HG02840 (cell line): ENCODE measurements at regions not wholly inside any gene's neighbourhood (a gene's known extent, or its start where the extent isn't known, plus 50 kb on each side); places are given as distances from the start of the nearest gene placed in this dataset.

Experiments used
- ATAC-seq: cut with Tn5 transposase; IDR thresholded peaks from one replicate; pipeline ENCODE4 v1.9.1; 2021; ENCODE audit warnings: mild to moderate bottlenecking, moderate library complexity, moderate number of reproducible peaks; ENCODE audit not compliant: unreplicated experiment, low FRiP score

DNA sequence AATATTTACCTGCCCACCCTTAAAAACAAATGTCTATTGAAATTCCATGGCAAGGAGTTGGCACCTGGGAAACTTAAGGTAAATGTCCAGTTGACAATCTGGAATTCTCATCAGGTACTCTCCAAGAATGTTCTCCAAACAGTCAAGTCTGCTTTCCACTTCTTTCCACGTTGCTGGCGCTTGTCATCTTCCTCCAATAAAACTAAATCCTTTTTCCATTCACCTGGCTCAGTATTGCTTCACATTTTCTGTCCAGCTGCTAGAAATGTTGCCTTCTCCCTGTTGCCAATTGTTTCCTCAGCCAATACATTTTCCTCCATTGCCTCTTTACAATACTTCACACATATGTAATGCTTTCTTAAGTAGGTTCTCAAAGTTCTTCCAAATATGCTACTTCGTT is 1288.1 kb upstream of the MAP3K7 start:
- no peak for ATAC-seq

DNA sequence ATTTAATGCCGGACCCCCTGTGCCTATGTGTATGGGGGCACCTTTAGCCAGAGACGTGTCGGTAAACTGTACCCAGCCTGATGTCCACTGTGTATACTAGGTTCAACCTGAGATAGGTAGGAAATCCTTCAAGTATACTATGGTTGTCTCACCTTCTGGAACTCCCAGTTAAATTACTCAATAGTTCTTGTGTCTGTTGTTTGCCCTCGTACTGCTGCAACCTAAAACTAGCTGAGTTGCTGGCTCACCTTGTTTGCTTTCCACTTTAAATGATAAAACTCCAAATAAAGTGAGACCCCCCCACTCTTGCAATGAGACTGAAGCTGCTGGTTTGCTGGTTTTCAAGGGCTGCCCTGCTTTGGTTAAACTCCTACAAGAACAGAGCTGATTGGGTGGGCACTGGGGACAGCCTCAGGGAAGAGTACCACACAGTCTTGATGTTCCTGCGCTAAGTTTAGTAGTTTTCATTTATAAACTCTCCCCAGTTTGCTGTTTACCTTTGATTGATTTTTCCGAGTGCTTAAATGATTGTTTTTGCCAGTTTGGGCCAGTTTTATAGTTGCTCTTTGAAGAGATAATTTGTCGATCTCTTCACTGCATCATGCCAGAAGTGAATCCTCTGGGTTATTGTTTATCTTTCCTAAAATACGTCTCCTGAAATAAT is 1281.8 kb upstream of the MAP3K7 start:
- ATAC-seq = no peak

DNA sequence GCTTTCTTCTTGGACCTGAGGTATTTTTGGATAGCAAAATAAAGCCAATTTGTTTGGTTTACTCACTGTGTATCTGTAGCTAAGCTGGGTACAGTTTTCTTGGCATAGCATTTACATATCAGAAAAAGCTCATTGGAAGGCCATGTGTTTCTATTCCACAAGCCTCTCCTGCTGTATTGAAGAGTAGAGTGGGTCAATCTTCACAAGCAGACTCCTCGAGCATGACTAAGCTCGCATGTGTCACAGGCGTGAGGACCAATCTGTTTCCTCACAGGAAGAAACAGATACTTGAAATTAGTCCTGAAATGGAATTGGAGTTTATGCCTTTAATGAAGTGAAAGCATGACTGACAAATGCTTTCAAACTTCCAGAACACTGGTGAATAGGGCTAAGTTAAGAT is 1279.0 kb upstream of the MAP3K7 start:
- no peak for ATAC-seq

DNA sequence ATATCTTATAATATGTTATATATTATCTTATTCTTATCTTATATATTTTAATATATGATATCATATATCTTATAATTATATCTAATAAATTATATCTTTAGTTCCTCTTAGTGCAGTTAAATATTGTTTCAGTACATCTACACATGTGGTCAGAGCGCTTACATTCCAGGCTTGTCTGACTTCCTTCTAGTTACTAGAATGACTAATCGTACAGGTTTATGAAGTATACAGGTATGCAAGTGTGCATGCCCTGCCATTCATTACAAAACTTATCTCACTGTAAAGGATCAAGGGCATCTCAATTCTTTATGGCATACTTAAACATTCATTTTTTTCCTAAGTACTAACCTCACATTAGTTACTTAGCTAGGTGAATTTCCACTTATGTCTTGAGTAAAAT is 1278.0 kb upstream of the MAP3K7 start:
- ATAC-seq = no peak

DNA sequence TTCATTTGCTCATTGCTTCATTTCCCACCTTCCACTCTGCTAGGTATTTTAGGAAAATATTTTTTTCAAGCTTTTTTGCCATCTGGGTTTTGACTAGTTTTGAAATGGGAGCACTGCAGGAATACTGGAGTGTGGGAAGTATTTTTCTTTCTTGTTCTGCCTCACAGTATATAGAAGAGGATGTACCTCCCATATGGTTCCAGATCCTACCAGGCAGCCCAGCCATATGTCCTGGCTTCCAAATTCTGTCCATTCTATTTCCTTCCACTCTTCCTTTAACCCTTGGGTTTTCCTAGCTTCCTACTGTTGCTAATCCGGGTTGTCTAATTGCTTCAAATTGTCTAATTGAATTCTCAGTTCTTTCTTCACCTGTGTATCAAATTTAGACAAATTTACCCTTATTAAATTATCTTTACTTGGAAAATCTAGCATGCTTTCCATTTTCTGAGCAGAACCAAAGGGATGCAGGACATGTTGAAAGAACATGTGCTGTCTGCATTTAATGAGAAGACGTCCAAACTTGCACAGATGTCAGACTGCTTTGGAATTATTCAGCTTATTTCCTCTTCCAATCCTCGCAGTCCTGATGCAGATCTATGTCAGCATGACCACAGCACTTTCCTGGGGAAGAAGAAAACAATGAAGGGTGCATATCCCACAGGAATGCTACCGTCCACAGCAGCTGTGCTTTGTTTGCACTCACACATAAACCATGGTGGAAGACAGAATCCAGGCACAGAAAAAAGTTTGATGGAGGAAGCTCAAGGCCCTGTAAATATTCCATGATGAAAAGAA is 1273.9 kb upstream of the MAP3K7 start:
- no peak for ATAC-seq

DNA sequence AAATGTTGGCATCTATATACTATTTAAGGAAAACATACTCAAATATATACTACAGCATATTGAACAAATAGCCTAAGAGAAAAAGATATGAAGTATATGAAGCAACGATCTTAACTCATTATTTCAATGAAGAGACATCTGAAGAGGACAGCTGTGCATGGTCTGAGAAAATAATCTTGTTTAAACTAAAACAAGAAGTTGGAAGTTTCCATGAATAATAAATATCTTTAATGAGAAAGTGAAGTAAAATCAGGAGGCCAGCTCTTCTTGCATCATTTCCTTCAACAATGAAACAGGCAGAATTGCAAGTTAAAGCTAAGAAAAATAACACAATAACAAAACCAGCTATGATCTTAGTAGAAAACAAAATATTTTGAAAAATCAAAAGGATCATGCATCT is 1265.4 kb upstream of the MAP3K7 start:
- no peak for ATAC-seq

DNA sequence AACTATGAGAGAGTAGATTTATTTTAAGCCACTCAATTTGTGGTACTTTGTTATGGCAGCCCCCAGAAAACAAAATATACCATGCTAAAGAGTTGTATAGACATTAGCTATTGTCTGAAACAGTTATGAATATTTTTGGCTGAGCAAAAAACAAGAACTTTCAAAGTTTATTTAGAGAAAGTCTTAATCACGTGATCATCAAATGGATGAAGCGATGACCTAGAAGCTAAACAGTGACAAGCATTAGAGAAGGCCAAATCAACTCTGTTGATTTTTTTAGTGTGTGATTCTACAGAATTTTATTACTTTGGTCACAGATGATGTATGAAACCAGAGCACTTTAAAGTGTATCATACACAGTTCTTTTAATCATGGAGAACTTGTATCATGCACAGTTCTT is 1247.9 kb upstream of the MAP3K7 start:
- ATAC-seq = no peak

DNA sequence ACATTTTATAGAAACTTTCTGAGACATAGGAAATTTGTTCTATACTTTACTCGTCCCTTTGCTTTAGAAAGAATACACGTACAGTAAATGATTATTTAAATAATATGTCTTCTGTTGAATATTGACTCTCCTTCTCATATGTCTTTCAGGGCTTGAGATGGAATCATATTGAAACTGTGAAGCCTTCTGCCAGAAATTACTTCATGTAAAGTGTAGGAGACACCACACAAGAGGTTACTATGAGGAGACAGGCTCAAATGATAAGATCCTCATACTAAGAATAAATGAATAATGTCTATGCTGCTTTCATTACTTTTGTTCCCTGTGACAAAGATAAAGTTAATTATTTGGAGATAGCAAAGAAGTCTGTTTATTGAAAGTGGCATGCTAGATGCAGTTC is 1240.3 kb upstream of the MAP3K7 start:
- ATAC-seq = no peak

DNA sequence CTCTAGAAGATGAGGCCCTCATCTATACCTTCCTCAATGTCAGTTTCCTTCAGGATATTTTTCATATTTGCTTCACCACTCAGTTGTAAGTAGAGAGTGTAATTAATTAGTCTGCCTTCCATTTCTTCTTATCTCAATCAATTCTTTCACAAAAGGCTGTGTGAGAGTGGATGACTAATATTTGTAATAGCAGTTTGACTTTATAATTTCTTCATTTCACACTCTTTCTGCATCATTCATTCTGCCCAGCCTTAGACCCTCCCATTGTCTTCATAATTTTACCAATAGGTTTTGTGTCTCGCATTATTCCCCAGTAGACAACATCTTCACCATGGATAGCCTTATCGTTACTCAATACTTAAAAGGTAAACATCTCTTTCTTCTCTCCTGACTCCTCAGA is 1239.3 kb upstream of the MAP3K7 start:
- no peak for ATAC-seq

DNA sequence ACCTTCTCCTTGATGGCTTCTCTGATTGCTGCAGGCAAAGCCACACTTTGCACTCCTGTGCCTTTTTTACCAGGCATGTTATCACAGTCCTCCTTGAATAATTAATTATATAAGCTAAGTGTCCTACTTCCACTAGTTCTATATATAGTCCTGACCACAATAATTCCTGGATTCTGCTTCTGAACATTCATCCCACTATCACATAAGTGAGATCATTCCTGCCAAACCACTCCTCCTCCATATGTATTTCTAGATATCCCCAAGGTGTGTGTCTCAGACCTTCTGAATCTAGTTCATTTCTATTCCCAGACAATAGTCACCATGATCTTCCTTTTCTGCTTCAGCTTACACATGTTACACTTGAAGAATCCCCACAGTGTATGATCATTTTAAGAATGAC is 1237.5 kb upstream of the MAP3K7 start:
- no peak for ATAC-seq

DNA sequence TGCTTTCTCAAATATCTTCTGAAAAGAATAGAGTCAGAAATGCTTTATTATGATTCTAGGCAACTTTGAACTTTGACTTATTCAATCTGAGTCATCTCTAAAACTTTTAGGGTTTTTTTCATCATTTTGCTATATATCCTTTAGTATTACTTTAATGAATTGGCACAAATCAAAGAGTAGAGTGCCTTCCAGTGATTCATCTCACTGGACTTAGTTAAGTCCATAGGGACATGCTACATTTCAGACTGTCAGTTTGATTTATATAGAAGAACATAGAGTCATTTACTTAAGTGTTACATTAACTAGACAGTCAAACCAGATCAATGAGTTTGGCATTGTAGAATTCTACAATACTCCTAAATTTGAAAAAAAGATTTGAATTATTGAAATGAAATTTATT is 1235.7 kb upstream of the MAP3K7 start:
- ATAC-seq = no peak

DNA sequence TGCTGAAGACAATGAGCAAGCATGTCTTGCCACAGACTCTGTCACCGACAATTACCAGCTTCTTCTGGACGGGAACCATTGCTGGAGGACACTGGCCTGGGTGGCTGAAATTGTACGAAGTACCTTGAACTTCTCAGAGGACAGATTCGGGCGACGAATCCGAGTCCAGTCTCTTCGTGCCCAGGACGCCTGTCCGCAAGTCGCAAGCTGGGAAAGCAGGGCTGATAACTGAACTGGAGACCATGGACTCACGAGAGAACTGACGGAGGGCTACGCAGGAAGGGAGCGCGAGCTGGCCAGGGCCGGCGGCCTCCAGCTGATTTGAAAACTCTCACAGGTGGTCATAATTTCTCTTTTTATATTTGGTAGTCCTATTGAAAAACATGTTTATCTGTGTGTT is 1229.5 kb upstream of the MAP3K7 start:
- no peak for ATAC-seq

DNA sequence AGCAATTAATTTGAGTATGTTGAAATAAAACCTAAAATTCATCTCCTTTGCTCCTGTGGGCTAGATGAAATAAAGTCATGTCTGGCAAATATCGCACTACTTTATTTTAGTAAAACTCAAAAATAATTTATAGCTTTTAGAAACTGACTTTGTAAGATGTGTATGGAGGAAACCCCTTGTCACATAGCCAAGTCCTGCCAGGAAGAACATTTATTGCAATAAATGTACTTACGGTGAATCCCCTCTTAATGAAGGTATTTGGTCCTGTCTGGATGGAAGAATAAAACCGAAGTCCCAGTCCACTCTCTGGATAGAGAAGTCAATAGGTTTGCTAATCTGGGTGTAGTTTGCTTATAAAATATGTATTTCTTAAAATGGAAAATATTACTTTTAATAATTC is 1226.8 kb upstream of the MAP3K7 start:
- no peak for ATAC-seq

DNA sequence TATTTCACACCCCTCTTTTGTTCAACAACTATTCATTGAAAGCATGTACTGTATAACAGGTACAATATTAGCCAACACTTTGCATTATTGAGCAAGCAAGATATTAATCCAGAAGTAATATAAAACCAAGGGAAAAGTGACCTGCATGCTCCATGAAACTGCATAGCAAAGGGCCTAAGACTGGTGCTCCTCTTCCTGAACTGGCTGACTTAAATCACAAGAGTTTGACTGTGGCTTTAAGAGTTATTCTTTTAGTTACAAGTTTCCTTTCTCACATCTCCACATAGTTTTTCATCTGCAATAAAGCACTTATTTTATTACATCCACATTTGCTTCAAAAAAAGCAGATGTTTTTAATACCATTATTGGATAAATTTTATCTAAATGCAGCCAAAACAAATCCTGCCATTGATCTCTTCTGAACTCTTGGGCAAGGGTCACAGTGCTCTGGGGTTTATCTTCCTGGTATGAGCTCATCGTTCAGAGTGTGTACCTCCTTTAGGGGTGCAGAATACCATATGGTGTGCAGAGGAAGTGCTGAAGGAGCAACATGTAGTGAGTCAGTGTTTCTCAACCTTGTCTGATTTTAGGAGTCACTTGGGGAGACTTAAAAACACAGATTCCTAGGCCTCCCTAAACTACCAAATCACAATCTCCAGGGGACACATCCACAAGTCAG is 1225.9 kb upstream of the MAP3K7 start:
- no peak for ATAC-seq

DNA sequence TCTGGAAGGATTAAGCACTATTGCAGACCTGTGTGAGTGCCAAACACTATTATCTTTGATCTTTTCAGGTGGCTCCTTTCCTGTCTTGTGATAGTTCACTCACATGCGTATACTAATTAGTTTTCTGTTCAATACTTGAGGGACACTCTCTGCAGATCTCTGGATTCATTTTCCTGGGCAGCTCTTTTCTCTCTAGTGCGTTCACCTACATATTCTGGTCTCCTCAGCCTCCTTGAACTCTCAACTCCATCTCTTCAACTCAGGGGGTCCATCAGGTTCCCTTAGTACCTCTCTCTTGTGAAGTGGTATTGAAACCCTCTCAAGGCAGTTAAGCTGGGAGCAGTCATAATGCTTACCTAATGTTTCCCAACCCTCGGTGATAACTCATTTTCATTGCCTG is 1218.1 kb upstream of the MAP3K7 start:
- no peak for ATAC-seq

DNA sequence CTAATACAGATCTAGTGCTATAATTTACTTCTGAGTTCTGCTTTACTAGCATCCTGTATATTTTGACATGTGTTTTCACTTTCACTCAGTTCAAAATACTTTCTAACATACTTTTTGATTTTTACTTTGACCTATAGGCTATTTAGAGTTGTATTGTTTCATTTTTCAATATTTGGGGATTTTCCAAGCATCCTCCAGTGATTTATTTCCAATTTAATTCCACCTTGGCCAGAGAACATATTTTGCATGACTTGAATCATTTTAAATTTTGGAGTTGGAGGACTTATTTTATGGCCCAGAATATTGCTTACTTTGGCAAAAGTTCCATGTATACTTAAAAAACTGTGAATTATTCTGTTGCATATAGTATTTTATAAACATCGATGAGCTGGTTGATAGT is 1215.6 kb upstream of the MAP3K7 start:
- no peak for ATAC-seq

DNA sequence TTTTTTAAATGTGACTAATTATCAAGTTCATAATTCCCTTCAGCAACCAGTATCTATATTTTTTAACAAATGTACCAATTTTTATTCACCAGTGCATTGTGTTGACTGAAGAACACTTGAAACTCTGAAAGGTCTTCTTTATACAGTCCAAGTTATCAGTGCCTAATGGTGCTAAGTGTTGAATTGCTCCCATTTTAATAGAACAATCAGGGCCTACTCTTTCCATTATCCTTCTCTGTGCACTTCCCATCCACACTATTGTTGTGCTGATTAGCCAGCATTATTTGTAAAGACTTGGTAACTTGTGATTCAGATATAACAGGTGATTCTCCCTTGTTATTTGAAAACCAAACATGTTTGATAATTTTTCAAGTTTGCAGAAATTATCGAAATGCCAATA is 1209.7 kb upstream of the MAP3K7 start:
- no peak for ATAC-seq

DNA sequence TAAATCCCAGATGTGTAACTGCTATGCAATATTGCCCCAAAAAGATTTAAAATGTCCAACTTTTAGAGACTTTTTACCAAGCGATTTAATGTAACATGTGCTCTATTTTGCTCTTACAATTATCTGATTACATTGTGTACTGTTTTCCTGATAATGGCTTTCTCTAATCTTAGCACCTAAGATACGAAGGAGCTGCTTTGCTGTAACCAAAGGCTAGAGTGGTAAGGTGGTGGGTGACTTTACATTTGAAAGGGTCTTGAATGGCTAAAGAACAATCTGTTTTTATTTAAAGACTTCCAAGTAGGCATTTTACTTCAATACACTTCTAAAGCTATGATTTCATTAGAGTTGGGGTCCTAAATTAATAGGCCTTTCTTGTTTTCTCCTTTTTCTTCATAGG is 1201.6 kb upstream of the MAP3K7 start:
- no peak for ATAC-seq

DNA sequence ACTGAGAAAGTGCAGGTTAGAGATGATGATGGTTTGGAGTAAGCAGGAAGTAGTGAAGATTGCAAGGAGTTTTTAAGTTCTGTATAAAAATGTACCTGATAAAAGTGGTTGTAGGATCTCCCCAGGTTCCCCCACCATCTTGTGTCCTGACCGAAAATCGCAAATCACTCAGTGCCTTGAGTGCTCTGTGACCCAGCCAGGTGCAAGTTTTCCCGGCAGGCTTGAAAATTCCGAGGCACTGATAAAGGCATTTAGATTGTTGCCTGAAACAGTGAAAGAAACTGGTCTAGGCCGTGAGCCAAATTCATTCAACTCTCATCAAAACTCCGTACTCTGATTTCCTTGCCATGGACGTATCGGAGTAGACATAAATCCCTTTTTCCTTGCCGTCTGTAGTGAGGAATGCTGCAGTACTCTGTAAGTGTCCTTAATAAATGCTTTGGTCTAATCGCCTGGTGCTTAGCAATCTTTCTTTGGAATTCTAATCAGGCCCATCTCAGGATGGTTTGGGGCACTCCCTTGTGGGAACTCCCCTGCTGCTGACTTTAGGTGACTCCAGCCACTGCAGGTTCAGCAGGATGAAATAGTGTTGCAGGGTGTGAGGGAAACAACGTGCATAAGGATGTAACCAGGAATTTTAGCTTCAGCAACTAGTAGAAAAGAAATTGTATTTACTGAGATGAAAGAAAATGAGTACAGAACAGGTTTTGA is 1199.8 kb upstream of the MAP3K7 start:
- no peak for ATAC-seq

DNA sequence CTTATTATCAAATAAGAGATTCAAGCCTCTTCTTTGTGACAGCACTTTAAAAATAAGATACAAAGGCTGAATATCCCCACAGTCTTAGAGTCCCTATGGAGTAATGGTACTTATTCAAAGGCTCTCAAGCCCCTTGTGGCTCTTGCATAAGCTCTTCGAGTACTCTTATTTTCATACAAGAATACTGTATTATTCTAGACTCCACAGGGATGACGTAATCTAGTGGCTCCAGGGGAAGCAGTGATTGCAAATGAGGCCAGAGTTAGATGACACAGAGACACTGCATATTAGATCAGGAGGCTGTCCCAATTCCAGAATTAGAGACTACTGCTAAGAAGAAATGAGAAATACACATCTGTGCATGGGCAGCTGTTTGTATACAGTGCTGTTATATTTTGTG is 1195.9 kb upstream of the MAP3K7 start:
- ATAC-seq = no peak

DNA sequence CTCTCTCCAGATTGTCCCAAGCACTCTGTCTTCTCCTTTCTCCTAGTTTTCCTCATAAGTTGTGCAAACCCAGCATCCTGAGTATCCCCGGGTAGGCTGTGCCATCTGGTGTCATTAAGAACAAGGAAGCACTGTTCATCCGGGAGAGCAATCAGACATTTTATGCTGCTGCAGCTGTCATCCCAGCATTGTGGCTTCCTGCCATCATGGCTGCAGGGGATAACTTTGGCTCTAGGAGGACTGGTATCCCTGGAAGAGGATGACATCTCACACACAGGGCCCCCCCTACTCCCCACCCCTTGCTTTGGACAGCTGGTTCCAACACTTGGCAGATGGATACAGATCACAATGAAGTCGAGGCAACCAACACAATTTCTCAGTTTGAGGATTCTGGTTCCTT is 1195.1 kb upstream of the MAP3K7 start:
- ATAC-seq = no peak
